ENCODE measurements at regions not wholly inside any gene's neighbourhood (a gene's known extent, or its start where the extent isn't known, plus 50 kb on each side); places are given as distances from the start of the nearest gene placed in this dataset.

- DNase-seq (ENCODE audit: low read depth): no peak
These were observed 538.3 kb upstream of the PKN2 start for GRCh38 chr1:88145752-88146151.

GRCh38 chr1:88149686-88150085, 534.4 kb upstream of the PKN2 start:
- no peak for DNase-seq (ENCODE audit: low read depth)

- DNase-seq (ENCODE audit: low read depth): no peak
These were observed 533.7 kb upstream of the PKN2 start for GRCh38 chr1:88150330-88150729.

- DNase-seq (ENCODE audit: low read depth): no peak
These were observed 520.9 kb upstream of the PKN2 start for GRCh38 chr1:88163187-88163586.

- DNase-seq (ENCODE audit: low read depth): no peak
These were observed 515.9 kb upstream of the PKN2 start for GRCh38 chr1:88168126-88168525.

- no peak for DNase-seq (ENCODE audit: low read depth)
These were observed 514.9 kb upstream of the PKN2 start for GRCh38 chr1:88169139-88169538.

- no peak for DNase-seq (ENCODE audit: low read depth)
These were observed 514.1 kb upstream of the PKN2 start for GRCh38 chr1:88169939-88170338.

GRCh38 chr1:88175120-88175630, 508.9 kb upstream of the PKN2 start:
- DNase-seq (ENCODE audit: low read depth): no peak

GRCh38 chr1:88175631-88176226, 508.3 kb upstream of the PKN2 start:
- DNase-seq (ENCODE audit: low read depth): peak; percentile 42

- no peak for DNase-seq (ENCODE audit: low read depth)
These were observed 504.1 kb upstream of the PKN2 start for GRCh38 chr1:88179943-88180342.

- DNase-seq (ENCODE audit: low read depth): peak; percentile 51
These were observed 503.5 kb upstream of the PKN2 start for GRCh38 chr1:88180449-88181108.

GRCh38 chr1:88186911-88187310, 497.2 kb upstream of the PKN2 start:
- DNase-seq (ENCODE audit: low read depth): no peak

GRCh38 chr1:88188038-88188437, 496.0 kb upstream of the PKN2 start:
- DNase-seq (ENCODE audit: low read depth): no peak

GRCh38 chr1:88189525-88189924, 494.5 kb upstream of the PKN2 start:
- no peak for DNase-seq (ENCODE audit: low read depth)

GRCh38 chr1:88191917-88192316, 492.2 kb upstream of the PKN2 start:
- no peak for DNase-seq (ENCODE audit: low read depth)

- no peak for DNase-seq (ENCODE audit: low read depth)
These were observed 489.5 kb upstream of the PKN2 start for GRCh38 chr1:88194542-88194941.

- DNase-seq (ENCODE audit: low read depth): no peak
These were observed 483.5 kb upstream of the PKN2 start for GRCh38 chr1:88200545-88200944.

- DNase-seq (ENCODE audit: low read depth): peak; percentile 40
These were observed 480.0 kb upstream of the PKN2 start for GRCh38 chr1:88204111-88204510.

GRCh38 chr1:88204612-88205167, 479.4 kb upstream of the PKN2 start:
- DNase-seq (ENCODE audit: low read depth): no peak

- DNase-seq (ENCODE audit: low read depth): no peak
These were observed 475.7 kb upstream of the PKN2 start for GRCh38 chr1:88208389-88208788.

- DNase-seq (ENCODE audit: low read depth): no peak
These were observed 473.8 kb upstream of the PKN2 start for GRCh38 chr1:88210103-88210787.

- no peak for DNase-seq (ENCODE audit: low read depth)
These were observed 467.6 kb upstream of the PKN2 start for GRCh38 chr1:88216441-88216840.

GRCh38 chr1:88217386-88217785, 466.7 kb upstream of the PKN2 start:
- no peak for DNase-seq (ENCODE audit: low read depth)
